Stomach smooth muscle (tissue), 2 donors: ENCODE measurements at regions not wholly inside any gene's neighbourhood (a gene's known extent, or its start where the extent isn't known, plus 50 kb on each side); places are given as distances from the start of the nearest gene placed in this dataset.
"Not testable (repeated sequence)": the region's sequence is repeated elsewhere in the genome, so short reads cannot be mapped to it uniquely, and the experiment has no call there.

Experiments
- H3K27ac ChIP-seq: one replicate; pipeline ENCODE4 v1.7.0; 2013; ENCODE audit warnings: mild to moderate bottlenecking, low read length, inconsistent platforms
- H3K27me3 ChIP-seq, 2 donors: one replicate each; pipeline ENCODE4 v1.7.0; 2013; ENCODE audit warnings: low read length in 2 of 2; ENCODE audit not compliant: insufficient read depth in 2 of 2, control insufficient read depth in 1 of 2
- H3K36me3 ChIP-seq, 2 donors: one replicate each; pipeline ENCODE4 v1.7.0; 2013; ENCODE audit warnings: low read length in 2 of 2; ENCODE audit not compliant: control insufficient read depth in 2 of 2, insufficient read depth in 2 of 2
- H3K4me1 ChIP-seq: one replicate; pipeline ENCODE4 v1.7.0; 2013; ENCODE audit warnings: low read length; ENCODE audit not compliant: control insufficient read depth, insufficient read depth
- H3K4me3 ChIP-seq, 2 donors: one replicate each; pipeline ENCODE4 v1.7.0; 2013; ENCODE audit warnings: low read length in 2 of 2
- H3K9ac ChIP-seq, 2 donors: one replicate each; pipeline ENCODE4 v1.7.0; 2013; ENCODE audit warnings: low read length in 2 of 2, mild to moderate bottlenecking in 1 of 2
- H3K9me3 ChIP-seq, 2 donors: one replicate each; pipeline ENCODE4 v1.7.0; 2013; ENCODE audit warnings: low read length in 2 of 2; ENCODE audit not compliant: control insufficient read depth in 2 of 2
- donor health status: healthy.
- donor health status: Pancreatic carcinoma.

DNA sequence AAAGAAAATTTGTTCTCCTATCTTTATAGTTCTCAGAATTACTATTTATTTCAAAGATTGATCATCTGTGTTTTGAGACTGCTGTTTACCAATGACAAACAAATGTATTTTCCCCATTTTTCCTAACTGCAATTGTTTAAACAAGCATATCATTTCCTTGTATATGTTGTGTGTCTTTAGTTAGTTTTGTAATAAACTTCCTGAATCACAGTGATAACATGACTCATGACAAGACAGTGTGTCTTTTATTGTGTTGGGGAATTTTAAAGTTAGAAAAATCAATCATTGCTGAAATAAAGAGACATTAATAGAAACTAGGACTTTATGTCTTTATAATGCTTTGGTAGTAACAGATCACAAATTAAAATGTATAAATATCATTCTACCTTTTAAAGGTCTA, 348.5 kb downstream of the KCNJ2 start:
- Histone ChIP-seq H3K4me3 (no peak overlapping the region), H3K9ac (no peak overlapping the region), H3K36me3 (no peaks in the 10 kb centered on the region)

DNA sequence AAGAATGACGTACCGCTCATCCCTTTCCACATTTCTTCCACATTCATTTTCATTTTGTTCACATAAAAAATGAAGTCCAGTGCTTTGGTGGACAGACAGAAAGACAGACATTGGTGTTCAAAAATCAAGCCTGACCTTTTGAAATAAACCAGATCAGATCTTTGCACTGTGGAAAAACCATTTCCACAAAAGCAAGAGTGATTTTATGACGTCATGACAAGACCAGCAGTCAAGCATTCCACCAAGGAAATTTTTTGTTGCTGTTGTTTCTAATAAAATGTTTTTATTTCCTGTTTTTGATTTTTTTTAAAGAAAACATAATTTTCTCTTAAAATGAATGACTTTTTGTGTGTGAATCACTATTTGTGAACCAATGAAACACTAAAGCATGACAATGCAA, 350.0 kb downstream of the KCNJ2 start:
- no peaks in the 10 kb centered on the region for H3K36me3 ChIP-seq
- no peak overlapping the region for H3K9ac ChIP-seq
- no peak overlapping the region for H3K27ac ChIP-seq
- H3K9me3 ChIP-seq = no peaks in the 10 kb centered on the region
- no peak overlapping the region for H3K4me3 ChIP-seq
- H3K4me1 ChIP-seq = no peaks in the 10 kb centered on the region
- H3K27me3 ChIP-seq = no peaks in the 10 kb centered on the region

More for the DNA sequence above, 348.5 kb downstream of the KCNJ2 start:
- H3K9me3 ChIP-seq = no peaks in the 10 kb centered on the region
- H3K27me3 ChIP-seq = no peaks in the 10 kb centered on the region
- H3K4me1 ChIP-seq = no peaks in the 10 kb centered on the region
- H3K27ac ChIP-seq = no peak overlapping the region

DNA sequence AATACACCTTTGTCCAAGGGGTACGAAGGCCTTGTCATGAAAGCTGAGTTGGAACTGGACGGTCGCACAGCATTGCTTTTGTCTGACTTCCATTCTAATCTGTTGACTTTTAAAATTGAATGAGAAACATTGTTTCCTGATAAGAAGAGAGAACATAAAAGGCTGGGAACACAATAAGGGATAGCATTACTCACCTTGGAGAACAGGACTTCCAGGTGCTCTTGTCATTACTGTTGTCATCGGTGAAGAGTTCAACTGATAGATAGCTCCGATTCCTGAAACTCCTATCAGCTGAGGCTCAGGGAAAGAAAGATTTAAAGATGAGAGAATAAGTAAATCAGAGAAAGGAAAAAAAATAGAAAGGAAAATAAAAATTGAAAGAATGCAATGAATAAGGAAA, 351.1 kb downstream of the KCNJ2 start:
- no peak overlapping the region for H3K9ac ChIP-seq
- H3K36me3 ChIP-seq = no peaks in the 10 kb centered on the region
- no peaks in the 10 kb centered on the region for H3K4me1 ChIP-seq
- H3K27ac ChIP-seq = no peak overlapping the region
- H3K4me3 ChIP-seq = no peak overlapping the region
- no peaks in the 10 kb centered on the region for H3K27me3 ChIP-seq
- no peaks in the 10 kb centered on the region for H3K9me3 ChIP-seq

DNA sequence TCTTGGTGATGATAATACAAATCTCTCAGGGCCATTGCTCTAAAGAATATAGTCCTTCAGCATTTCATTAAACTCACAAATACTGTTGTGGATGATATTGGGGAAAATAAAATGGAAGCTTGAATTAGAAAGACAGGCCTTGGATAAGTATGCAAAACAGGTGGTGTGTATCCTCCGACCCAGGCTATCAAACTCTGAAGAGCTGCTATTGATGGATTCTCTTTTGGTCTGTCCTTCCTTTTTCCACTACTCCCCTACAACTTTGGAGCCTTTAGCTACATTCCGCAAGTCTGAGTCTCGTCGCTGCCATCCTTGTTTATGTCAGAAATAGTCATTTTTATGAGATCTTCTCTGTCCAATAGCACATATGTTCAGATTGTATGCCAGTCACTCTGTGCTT, 351.6 kb downstream of the KCNJ2 start:
- Histone ChIP-seq H3K27me3 (no peaks in the 10 kb centered on the region), H3K4me1 (no peaks in the 10 kb centered on the region), H3K9me3 (no peaks in the 10 kb centered on the region), H3K4me3 (no peak overlapping the region), H3K36me3 (no peaks in the 10 kb centered on the region), H3K9ac (no peak overlapping the region), H3K27ac (no peak overlapping the region)

DNA sequence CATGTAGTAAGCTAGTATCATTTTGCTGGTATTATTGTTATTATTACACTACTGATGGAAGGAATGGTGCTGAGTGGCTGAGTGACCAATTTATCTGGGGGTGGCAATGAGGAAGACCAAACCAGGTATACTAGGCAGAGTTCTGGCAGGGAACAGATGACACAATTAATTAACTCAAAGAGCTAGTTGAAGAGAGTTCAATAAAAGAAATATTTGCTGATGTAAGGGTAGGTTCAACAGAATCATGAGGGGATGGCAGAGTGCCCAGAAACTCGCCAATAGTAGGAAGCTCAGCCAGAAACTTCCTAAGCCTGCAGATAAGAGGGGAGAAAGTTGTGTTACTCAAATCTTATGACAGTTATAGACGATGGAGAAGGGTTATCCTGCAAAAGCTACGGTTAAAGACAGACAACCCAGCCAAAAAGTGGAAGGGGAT, 352.5 kb downstream of the KCNJ2 start:
- Histone ChIP-seq H3K4me1 (no peaks in the 10 kb centered on the region), H3K27me3 (no peaks in the 10 kb centered on the region), H3K9me3 (no peaks in the 10 kb centered on the region), H3K36me3 (no peaks in the 10 kb centered on the region), H3K27ac (no peak overlapping the region), H3K9ac (no peak overlapping the region), H3K4me3 (no peak overlapping the region)

DNA sequence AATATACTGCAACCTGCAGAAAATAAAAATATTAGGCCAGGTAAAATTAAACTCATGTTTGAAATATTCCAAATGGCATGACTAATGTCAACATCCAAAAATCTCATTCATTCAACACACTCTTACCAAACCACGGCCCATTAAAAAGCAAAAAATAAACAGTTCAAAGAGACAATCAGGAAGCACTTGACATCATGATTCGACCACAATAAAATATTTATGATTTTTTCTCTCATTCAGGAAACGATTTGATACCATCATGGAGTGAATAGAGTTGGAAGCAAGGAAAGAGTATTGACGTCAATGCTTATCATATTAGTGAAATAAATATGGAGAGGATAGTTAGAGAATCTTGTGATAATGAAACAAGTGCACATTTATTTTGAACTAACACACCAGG, 354.1 kb downstream of the KCNJ2 start:
- H3K36me3 ChIP-seq = no peaks in the 10 kb centered on the region
- no peak overlapping the region for H3K9ac ChIP-seq
- H3K4me3 ChIP-seq = no peak overlapping the region
- H3K4me1 ChIP-seq = no peaks in the 10 kb centered on the region
- H3K27ac ChIP-seq = no peak overlapping the region
- no peaks in the 10 kb centered on the region for H3K27me3 ChIP-seq
- H3K9me3 ChIP-seq = no peaks in the 10 kb centered on the region

DNA sequence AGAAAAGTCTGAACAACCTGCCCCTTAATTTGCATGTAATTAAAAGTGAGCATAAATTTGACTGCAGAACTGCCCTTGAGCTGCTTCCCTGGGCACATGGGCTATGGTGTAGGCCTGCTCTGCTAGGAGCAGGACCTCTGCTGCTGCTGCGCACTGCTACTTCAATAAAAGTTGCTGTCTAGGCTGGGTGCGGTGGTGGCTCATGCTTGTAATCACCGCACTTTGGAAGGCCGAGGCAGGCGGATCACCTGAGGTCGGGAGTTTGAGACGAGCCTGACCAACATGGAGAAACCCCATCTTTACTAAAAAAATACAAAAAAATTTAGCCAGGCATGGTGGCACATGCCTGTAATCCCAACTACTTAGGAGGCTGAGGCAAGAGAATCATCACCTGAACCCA, 355.7 kb downstream of the KCNJ2 start:
- H3K36me3 ChIP-seq, H3K9ac ChIP-seq, H3K4me3 ChIP-seq, H3K4me1 ChIP-seq, H3K9me3 ChIP-seq, H3K27me3 ChIP-seq, H3K27ac ChIP-seq: not testable (repeated sequence)

DNA sequence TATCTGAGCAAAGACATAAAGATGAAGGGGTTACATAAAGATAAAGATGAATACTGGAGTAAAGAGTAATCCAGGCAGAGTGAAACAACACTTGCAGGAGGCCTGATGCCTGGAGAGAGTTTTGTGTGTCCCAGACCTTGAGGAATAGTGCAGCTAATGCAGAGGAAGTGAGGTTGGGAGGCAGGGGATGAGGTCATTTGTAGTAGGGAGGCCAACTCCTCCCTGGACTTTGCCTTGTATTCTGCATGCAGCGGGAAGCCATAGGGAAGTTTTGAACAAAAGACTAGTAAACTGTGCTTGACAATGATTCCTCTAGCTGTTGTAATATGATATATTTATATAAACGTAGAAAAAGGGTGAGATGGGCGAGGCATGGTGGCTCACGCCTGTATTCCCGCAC, 356.6 kb downstream of the KCNJ2 start:
- H3K27me3 ChIP-seq = no peaks in the 10 kb centered on the region
- H3K4me1 ChIP-seq = no peaks in the 10 kb centered on the region
- H3K9ac ChIP-seq = no peak overlapping the region
- no peak overlapping the region for H3K27ac ChIP-seq
- H3K9me3 ChIP-seq = no peaks in the 10 kb centered on the region
- H3K4me3 ChIP-seq = no peak overlapping the region
- no peaks in the 10 kb centered on the region for H3K36me3 ChIP-seq

DNA sequence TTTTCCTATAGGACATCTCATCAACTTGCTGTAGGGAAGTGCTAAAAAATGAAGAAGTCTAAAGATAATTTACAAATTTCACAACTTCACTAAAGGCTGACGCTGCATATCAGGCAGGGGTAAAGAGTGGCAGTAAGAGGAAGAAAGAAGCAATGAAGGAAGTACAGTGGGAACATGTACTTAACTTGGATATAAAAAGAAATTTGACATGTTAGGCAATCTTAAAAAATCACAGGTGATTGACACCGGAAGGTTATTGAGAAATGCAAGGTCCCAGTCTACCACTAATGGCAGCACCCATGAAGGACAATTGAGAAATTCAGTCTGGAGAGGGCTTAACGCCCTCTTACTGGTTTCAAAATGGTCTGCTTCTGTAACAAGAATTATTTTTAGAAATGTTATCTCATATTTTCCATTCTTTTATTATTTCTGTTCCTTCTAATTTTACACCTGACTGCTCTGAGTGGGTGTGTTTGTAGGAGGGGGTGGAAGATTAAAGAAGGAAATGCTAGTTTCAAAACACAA, 358.1 kb downstream of the KCNJ2 start:
- no peaks in the 10 kb centered on the region for H3K27me3 ChIP-seq
- H3K36me3 ChIP-seq = no peaks in the 10 kb centered on the region
- no peak overlapping the region for H3K27ac ChIP-seq

DNA sequence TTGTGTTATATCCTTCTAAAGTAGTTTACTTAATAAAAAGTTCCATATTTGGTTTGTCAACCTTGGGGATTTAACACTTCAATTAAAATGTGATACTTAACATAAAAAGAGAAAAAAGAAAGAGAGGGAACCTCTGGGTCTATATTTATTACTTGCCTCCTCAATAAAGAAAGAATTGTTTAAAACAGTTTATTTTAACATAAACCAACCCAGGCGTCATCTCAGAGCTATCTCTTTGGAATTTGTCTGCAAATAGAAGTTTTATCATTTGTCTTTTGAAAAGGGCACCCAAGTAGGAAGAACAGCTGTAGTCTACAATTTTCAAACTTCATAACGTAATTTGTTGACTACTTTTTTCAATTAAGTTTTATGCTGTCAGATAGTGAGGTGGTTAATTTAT, 364.1 kb downstream of the KCNJ2 start:
- Histone ChIP-seq H3K4me1 (no peaks in the 10 kb centered on the region), H3K9me3 (no peaks in the 10 kb centered on the region), H3K4me3 (no peak overlapping the region), H3K27me3 (no peaks in the 10 kb centered on the region), H3K36me3 (no peaks in the 10 kb centered on the region), H3K9ac (no peak overlapping the region), H3K27ac (no peak overlapping the region)

More for the DNA sequence above, 358.1 kb downstream of the KCNJ2 start:
- H3K9ac ChIP-seq = no peak overlapping the region
- no peak overlapping the region for H3K4me3 ChIP-seq
- H3K4me1 ChIP-seq = no peaks in the 10 kb centered on the region
- H3K9me3 ChIP-seq = no peaks in the 10 kb centered on the region

DNA sequence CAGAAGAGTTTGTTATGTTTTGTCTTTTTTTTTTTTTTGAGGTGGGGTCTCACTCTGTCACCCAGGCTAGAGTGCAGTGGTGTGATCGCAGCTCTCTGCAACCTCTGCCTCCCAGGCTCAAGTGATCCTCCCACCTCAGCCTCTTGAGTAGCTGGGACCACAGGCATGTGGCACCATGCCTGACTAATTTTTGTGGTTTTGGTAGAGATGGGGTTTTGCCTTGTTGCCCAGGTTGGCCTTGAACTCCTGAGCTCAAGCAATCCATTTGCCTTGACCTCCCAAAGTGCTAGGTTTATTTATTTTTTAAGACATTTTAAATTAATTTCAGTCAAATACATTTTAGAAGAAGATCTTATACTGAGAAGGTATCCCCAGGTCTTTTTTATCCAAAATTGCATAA, 366.7 kb downstream of the KCNJ2 start:
- H3K36me3 ChIP-seq = no peaks in the 10 kb centered on the region
- no peak overlapping the region for H3K27ac ChIP-seq

More for the DNA sequence above, 366.7 kb downstream of the KCNJ2 start:
- Histone ChIP-seq H3K4me3 (no peak overlapping the region), H3K9me3 (no peaks in the 10 kb centered on the region), H3K27me3 (no peaks in the 10 kb centered on the region), H3K9ac (no peak overlapping the region), H3K4me1 (no peaks in the 10 kb centered on the region)
